Right cardiac atrium (tissue), 5 donors: ENCODE measurements at regions not wholly inside any gene's neighbourhood (a gene's known extent, or its start where the extent isn't known, plus 50 kb on each side); places are given as distances from the start of the nearest gene placed in this dataset.

Experiments used
- ATAC-seq, 2 donors: fragments of 200-7000 bp; cut with Tn5 transposase; one replicate each; pipeline versions ENCODE4 v1.8.0 to v1.9.1; 2020; ENCODE audit warnings: moderate library complexity in 2 of 2, mild to moderate bottlenecking in 1 of 2
- DNase-seq, 3 donors: peaks; one replicate each; pipeline ENCODE4 v3.0.0-alpha.2; 2020
- H3K27ac ChIP-seq: one replicate; pipeline ENCODE4 v1.5.1; 2013; ENCODE audit warnings: mild to moderate bottlenecking, low read length, control low read depth, moderate library complexity
- H3K27me3 ChIP-seq: one replicate; pipeline ENCODE4 v1.6.1; 2013; ENCODE audit not compliant: control insufficient read depth, insufficient read depth
- H3K4me1 ChIP-seq: one replicate; pipeline ENCODE4 v1.6.1; 2013; ENCODE audit warnings: low read length; ENCODE audit not compliant: control insufficient read depth, insufficient read depth
- H3K4me3 ChIP-seq: one replicate; pipeline ENCODE4 v1.5.1; 2013; ENCODE audit warnings: low read length, control low read depth
- H3K9me3 ChIP-seq: one replicate; pipeline ENCODE4 v1.6.1; 2013; ENCODE audit warnings: low read length; ENCODE audit not compliant: control insufficient read depth
- WGBS: extraction: QIAGEN DNeasy Blood & Tissue Kit; methylation state at CpG from one replicate; pipeline ENCODE4 v1.1.7; 2013; 5-methylcytosine and 5-hydroxymethylcytosine counted together
- intact Hi-C, 4 donors: fragments of 100-400 bp; cut with DNase I; formaldehyde crosslinking; loops; one replicate each; pipeline versions ENCODE4 v1.11.0 to v1.14.0; 2022 to 2023
- donor health status: healthy with polysubstance abuse.
- donor health status: DM: no; HTN: yes; CAD: no.
- donor health status: DM: no; HTN: no; CAD: no.
- donor health status: DM: no; HTN: yes; CAD: no; lungs with severe emphysema.
- donor health status: DM: yes; HTN: yes; CAD: no.

DNA sequence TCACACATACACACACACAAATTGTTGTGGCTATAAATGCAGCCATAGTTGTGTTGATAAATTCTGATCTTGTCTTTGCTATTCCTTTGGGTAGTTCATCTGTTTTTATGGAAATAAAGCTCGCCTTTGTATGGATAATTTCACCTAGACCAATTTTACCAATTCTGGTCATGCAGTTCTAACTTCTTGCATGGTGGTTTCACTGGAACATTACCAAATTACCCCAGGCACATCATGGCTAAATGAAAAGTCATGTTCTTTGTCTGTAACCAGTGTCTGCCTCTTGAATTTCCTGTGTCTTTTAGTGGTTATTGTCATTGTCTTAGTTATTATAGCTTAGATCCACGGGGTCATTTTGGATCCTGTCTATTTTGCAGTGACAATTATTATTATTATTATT, 50.3 kb upstream of the TMC1 start:
- Histone ChIP-seq H3K9me3 (no peaks in the 10 kb centered on the region), H3K27ac (no peak overlapping the region), H3K4me3 (no peak overlapping the region), H3K4me1 (no peaks in the 10 kb centered on the region), H3K27me3 (no peaks in the 10 kb centered on the region)
- ATAC-seq, result no peak
- intact Hi-C loops, result no loop called here
- 81% methylated on average over 2 of the region's 2 CpGs for WGBS
- DNase-seq, result no peak

- no peaks in the 10 kb centered on the region for H3K4me1 ChIP-seq
- H3K4me3 ChIP-seq, result no peak overlapping the region
- no peak overlapping the region for H3K27ac ChIP-seq
- intact Hi-C loops, result loop anchor here in 1 of 4 donors (10.0 kb wide), 1 partner anchor 163 kb away; no protein-coding TSS in a partner anchor
- H3K9me3 ChIP-seq, result no peaks in the 10 kb centered on the region
- WGBS, result 79% methylated on average over 8 of the region's 8 CpGs
- no peaks in the 10 kb centered on the region for H3K27me3 ChIP-seq
- DNase-seq, result no peak
- ATAC-seq, result no peak
Observed at GRCh38 chr9:72467766-72468738, 53.4 kb upstream of the TMC1 start.

- ATAC-seq (no peak), DNase-seq (no peak)
- Histone ChIP-seq H3K27ac (no peak overlapping the region), H3K4me3 (no peak overlapping the region), H3K4me1 (no peaks in the 10 kb centered on the region), H3K9me3 (no peaks in the 10 kb centered on the region), H3K27me3 (no peaks in the 10 kb centered on the region)
- intact Hi-C loops, result loop anchor here in 1 of 4 donors (10.0 kb wide), 1 partner anchor 161 kb away; no protein-coding TSS in a partner anchor
- 81% methylated on average over 3 of the region's 3 CpGs for WGBS
Observed at GRCh38 chr9:72465593-72465984, 55.8 kb upstream of the TMC1 start.

DNA sequence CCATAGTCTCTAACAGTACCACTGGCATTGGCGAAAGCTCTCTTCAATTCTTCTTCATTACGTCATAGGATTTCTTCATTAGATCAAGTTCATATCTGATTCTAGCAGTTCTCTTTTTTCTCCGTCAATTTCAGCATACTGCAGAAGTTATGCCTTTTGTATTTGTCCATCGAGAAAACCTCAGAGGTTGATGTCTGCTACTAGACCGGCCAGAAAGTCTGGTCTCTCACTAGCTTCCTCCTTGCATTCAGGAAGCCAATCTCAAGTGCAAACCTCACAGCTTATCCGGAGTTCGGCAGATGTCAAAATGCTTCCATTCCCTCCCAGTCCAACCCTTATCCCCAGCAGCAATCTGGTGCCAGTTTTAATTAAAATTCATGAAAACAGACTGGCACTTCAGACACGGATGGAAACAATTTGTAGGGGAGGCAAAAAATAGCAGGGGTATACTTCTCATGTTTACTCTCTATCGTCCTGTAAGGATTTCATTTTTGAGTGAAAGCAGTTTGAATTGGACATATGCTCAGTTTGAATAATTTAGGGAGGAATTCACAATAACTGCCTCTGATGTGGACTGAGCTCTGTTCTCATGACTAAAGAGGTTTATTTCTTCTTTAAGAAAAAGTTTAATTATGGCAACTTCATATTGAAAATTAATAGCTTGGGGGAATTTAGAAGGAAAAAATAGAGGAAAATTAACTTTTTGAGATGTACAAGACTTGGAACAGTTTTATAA, 56.4 kb upstream of the TMC1 start:
- DNase-seq (no peak), ATAC-seq (peak; percentile 45 to 80)
- H3K4me3 ChIP-seq, result peak overlapping the region; percentile 13

DNA sequence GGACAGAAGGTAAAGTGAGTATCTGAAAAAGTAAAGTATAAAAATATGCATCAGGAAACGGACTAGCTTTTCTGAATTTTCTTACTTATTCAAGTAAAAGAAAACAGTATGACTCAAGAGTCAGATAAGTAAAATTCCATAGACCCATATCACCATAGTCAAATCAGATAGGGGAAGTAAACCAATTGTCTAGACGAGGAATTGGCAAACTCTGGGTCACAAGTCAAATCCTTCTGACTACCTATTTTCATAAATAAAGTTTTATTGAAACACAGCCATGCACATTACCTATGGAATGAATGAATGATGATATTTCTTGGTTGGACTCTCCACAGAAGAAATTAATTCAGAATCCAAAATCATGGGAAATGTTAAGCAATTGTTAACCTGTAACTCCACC, 59.1 kb upstream of the TMC1 start:
- no peaks in the 10 kb centered on the region for H3K4me1 ChIP-seq
- H3K27me3 ChIP-seq, result no peaks in the 10 kb centered on the region
- no peak overlapping the region for H3K4me3 ChIP-seq
- no peak for DNase-seq
- WGBS, result 69% methylated on average over 2 of the region's 2 CpGs
- no peak overlapping the region for H3K27ac ChIP-seq
- intact Hi-C loops, result loop anchor here in 1 of 4 donors (10.0 kb wide), 1 partner anchor 158 kb away; no protein-coding TSS in a partner anchor
- no peaks in the 10 kb centered on the region for H3K9me3 ChIP-seq
- ATAC-seq, result no peak

More for the DNA sequence above, 56.4 kb upstream of the TMC1 start:
- no peaks in the 10 kb centered on the region for H3K9me3 ChIP-seq
- WGBS, result 38% methylated on average over 9 of the region's 9 CpGs
- intact Hi-C loops, result loop anchor here in 1 of 4 donors (10.0 kb wide), 1 partner anchor 160 kb away; no protein-coding TSS in a partner anchor
- H3K4me1 ChIP-seq, result no peaks in the 10 kb centered on the region
- no peak overlapping the region for H3K27ac ChIP-seq
- H3K27me3 ChIP-seq, result no peaks in the 10 kb centered on the region

DNA sequence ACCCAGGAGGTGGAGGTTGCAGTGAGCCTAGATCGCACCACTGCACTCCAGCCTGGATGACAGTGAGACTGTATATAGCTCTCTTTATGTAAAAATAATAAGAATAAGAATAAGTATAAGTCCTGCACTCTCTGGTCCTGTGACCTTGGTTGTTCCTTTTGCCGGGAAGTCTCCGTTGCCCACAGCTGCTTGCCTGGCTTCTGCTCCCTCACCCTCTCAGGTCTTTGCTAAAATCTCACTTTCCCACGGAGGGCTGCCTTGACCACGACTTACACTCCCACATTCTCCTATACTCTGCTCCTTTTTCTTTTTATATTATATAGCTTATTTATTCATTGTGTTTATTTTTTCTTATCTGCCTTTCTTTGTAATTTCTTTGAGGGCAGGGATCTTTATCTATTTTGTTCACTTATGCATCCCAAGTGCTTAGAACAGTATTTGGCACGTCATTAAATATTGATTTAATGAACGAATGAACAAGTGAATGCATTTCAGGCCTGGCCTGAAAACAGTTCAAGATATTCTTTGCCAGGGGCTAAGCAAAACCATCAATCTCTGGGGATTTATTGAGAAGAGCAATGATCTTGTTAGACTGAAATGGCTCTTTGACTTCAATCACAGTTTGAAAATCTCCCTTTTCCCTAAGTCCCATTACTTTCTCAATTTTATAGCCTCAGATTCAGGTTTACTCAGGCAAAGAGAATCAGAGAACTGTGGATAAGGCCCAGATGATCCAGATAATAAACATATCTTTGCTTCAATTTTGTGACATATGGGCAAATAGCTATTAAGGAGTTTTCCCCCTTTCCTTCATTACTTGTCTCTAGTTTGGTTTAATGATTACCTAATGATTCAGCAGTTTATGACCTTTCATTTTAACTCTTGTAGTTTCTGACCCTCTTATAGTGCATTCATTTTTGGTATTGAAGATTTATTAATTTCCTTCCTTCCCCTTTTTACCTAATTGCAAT, 60.8 kb upstream of the TMC1 start:
- ATAC-seq, result no peak
- WGBS, result 90% methylated on average over 7 of the region's 7 CpGs
- intact Hi-C loops, result loop anchor here in 1 of 4 donors (10.0 kb wide), 1 partner anchor 156 kb away; no protein-coding TSS in a partner anchor
- H3K4me3 ChIP-seq, result no peak overlapping the region
- no peak overlapping the region for H3K27ac ChIP-seq
- no peaks in the 10 kb centered on the region for H3K27me3 ChIP-seq
- DNase-seq, result no peak
- no peaks in the 10 kb centered on the region for H3K9me3 ChIP-seq
- H3K4me1 ChIP-seq, result no peaks in the 10 kb centered on the region

GRCh38 chr9:72459308-72459707, 62.1 kb upstream of the TMC1 start:
- Histone ChIP-seq H3K4me3 (no peak overlapping the region), H3K4me1 (no peaks in the 10 kb centered on the region), H3K9me3 (no peaks in the 10 kb centered on the region), H3K27ac (no peak overlapping the region), H3K27me3 (no peaks in the 10 kb centered on the region)
- intact Hi-C loops, result no loop called here
- 96% methylated on average over 1 of the region's 1 CpG for WGBS
- ATAC-seq (no peak), DNase-seq (no peak)

DNA sequence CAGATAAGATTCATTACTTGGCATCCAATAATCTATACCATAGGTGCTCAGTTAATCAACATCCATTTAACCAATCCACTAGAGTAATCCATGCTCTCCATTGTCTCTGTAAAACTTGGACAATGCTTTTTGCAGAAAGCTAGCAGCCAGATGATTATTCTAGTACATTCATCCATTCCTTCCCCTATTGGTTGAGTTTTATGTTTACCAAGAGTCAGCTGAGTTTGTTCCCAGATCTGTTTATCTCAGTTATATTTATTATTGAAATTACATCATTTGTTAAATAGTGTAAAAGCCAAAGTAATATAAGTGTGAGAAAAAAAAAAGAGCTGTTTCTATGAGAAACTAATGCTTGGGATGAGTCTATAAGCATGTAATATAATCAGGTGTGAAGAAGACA, 63.3 kb upstream of the TMC1 start:
- ATAC-seq, result no peak
- intact Hi-C loops, result no loop called here
- H3K9me3 ChIP-seq, result no peaks in the 10 kb centered on the region
- H3K27ac ChIP-seq, result no peak overlapping the region
- no peak for DNase-seq
- H3K4me1 ChIP-seq, result no peaks in the 10 kb centered on the region
- no peaks in the 10 kb centered on the region for H3K27me3 ChIP-seq
- no peak overlapping the region for H3K4me3 ChIP-seq

- no peaks in the 10 kb centered on the region for H3K9me3 ChIP-seq
- intact Hi-C loops, result no loop called here
- H3K4me1 ChIP-seq, result no peaks in the 10 kb centered on the region
- no peaks in the 10 kb centered on the region for H3K27me3 ChIP-seq
- ATAC-seq, result no peak
- WGBS, result 90% methylated on average over 2 of the region's 2 CpGs
- H3K27ac ChIP-seq, result no peak overlapping the region
- no peak for DNase-seq
- no peak overlapping the region for H3K4me3 ChIP-seq
Observed at GRCh38 chr9:72457366-72457765, 64.0 kb upstream of the TMC1 start.

- H3K4me1 ChIP-seq, result no peaks in the 10 kb centered on the region
- 72% methylated on average over 2 of the region's 2 CpGs for WGBS
- DNase-seq (no peak), ATAC-seq (no peak)
- H3K4me3 ChIP-seq, result no peak overlapping the region
- no peaks in the 10 kb centered on the region for H3K27me3 ChIP-seq
- no peaks in the 10 kb centered on the region for H3K9me3 ChIP-seq
- no peak overlapping the region for H3K27ac ChIP-seq
- intact Hi-C loops, result no loop called here
Observed at GRCh38 chr9:72454871-72455491, 66.4 kb upstream of the TMC1 start.
